ENCODE measurements at regions not wholly inside any gene's neighbourhood (a gene's known extent, or its start where the extent isn't known, plus 50 kb on each side); places are given as distances from the start of the nearest gene placed in this dataset.

GRCh38 chr10:65292551-65292950 is 1633.3 kb upstream of the LRRTM3 start:
- 92 to 95% methylated on average over 3 of the region's 3 CpGs for WGBS, 2 donors
- Histone ChIP-seq H3K27me3 (ENCODE audit: control insufficient read depth in 1 of 2, insufficient read depth in 2 of 2, low read length in 2 of 2) (no peaks in the 10 kb centered on the region), H3K9me3 (ENCODE audit: control insufficient read depth in 2 of 2, insufficient read depth in 1 of 2, low read depth in 1 of 2, low read length in 1 of 2) (no peaks in the 10 kb centered on the region), H3K4me1 (ENCODE audit: control insufficient read depth in 2 of 2, insufficient read depth in 2 of 2, low read length in 1 of 2) (no peaks in the 10 kb centered on the region), H3K4me3 (ENCODE audit: low read depth in 1 of 2, low read length in 2 of 2) (no peak overlapping the region), H3K36me3 (ENCODE audit: control insufficient read depth in 2 of 2, insufficient read depth in 2 of 2, low read length in 1 of 2) (no peaks in the 10 kb centered on the region), H3K27ac (ENCODE audit: low read depth in 2 of 2, low read length in 1 of 2) (no peak overlapping the region)

- H3K36me3 ChIP-seq (ENCODE audit: control insufficient read depth in 2 of 2, insufficient read depth in 2 of 2, low read length in 1 of 2) = no peaks in the 10 kb centered on the region
- no peaks in the 10 kb centered on the region for H3K27me3 ChIP-seq (ENCODE audit: control insufficient read depth in 1 of 2, insufficient read depth in 2 of 2, low read length in 2 of 2)
- WGBS, 2 donors = 30 to 33% methylated on average over 1 of the region's 1 CpG
- no peak overlapping the region for H3K4me3 ChIP-seq (ENCODE audit: low read depth in 1 of 2, low read length in 2 of 2)
- no peaks in the 10 kb centered on the region for H3K9me3 ChIP-seq (ENCODE audit: control insufficient read depth in 2 of 2, insufficient read depth in 1 of 2, low read depth in 1 of 2, low read length in 1 of 2)
- H3K27ac ChIP-seq (ENCODE audit: low read depth in 2 of 2, low read length in 1 of 2) = no peak overlapping the region
- H3K4me1 ChIP-seq (ENCODE audit: control insufficient read depth in 2 of 2, insufficient read depth in 2 of 2, low read length in 1 of 2) = no peaks in the 10 kb centered on the region
Measured at GRCh38 chr10:65294329-65294728, 1631.5 kb upstream of the LRRTM3 start.

GRCh38 chr10:65301181-65301580 is 1624.7 kb upstream of the LRRTM3 start:
- Histone ChIP-seq H3K27me3 (ENCODE audit: control insufficient read depth in 1 of 2, insufficient read depth in 2 of 2, low read length in 2 of 2) (no peaks in the 10 kb centered on the region), H3K36me3 (ENCODE audit: control insufficient read depth in 2 of 2, insufficient read depth in 2 of 2, low read length in 1 of 2) (no peaks in the 10 kb centered on the region), H3K9me3 (ENCODE audit: control insufficient read depth in 2 of 2, insufficient read depth in 1 of 2, low read depth in 1 of 2, low read length in 1 of 2) (no peaks in the 10 kb centered on the region), H3K4me1 (ENCODE audit: control insufficient read depth in 2 of 2, insufficient read depth in 2 of 2, low read length in 1 of 2) (no peaks in the 10 kb centered on the region), H3K27ac (ENCODE audit: low read depth in 2 of 2, low read length in 1 of 2) (no peak overlapping the region), H3K4me3 (ENCODE audit: low read depth in 1 of 2, low read length in 2 of 2) (no peak overlapping the region)
- WGBS, 2 donors = 82 to 83% methylated on average over 3 of the region's 3 CpGs

GRCh38 chr10:65306201-65306600 is 1619.6 kb upstream of the LRRTM3 start:
- no peaks in the 10 kb centered on the region for H3K4me1 ChIP-seq (ENCODE audit: control insufficient read depth in 2 of 2, insufficient read depth in 2 of 2, low read length in 1 of 2)
- no peaks in the 10 kb centered on the region for H3K9me3 ChIP-seq (ENCODE audit: control insufficient read depth in 2 of 2, insufficient read depth in 1 of 2, low read depth in 1 of 2, low read length in 1 of 2)
- H3K36me3 ChIP-seq (ENCODE audit: control insufficient read depth in 2 of 2, insufficient read depth in 2 of 2, low read length in 1 of 2) = no peaks in the 10 kb centered on the region
- no peak overlapping the region for H3K4me3 ChIP-seq (ENCODE audit: low read depth in 1 of 2, low read length in 2 of 2)
- no peaks in the 10 kb centered on the region for H3K27me3 ChIP-seq (ENCODE audit: control insufficient read depth in 1 of 2, insufficient read depth in 2 of 2, low read length in 2 of 2)
- no peak overlapping the region for H3K27ac ChIP-seq (ENCODE audit: low read depth in 2 of 2, low read length in 1 of 2)
- WGBS, 2 donors = 53 to 60% methylated on average over 2 of the region's 2 CpGs

DNA sequence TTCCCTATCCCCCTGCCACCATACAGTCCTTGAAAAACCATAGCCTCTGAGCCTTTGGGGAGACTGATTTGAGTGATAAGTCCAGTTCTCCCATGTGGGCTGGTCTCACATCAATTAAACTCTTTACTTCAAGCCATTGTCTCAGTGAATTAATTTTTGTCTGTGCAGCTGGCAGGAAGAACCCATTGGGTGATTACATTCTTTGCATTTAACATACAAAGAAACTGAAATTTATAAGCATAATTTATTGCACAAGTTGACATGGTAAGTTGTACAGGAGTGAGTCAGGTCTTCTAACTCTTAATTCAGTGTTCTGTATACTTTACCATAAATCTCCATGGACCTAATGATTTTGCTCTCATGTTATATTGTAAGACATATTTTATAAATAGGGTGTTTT is 1613.0 kb upstream of the LRRTM3 start:
- Histone ChIP-seq H3K27me3 (ENCODE audit: control insufficient read depth in 1 of 2, insufficient read depth in 2 of 2, low read length in 2 of 2) (no peaks in the 10 kb centered on the region), H3K4me3 (ENCODE audit: low read depth in 1 of 2, low read length in 2 of 2) (no peak overlapping the region), H3K27ac (ENCODE audit: low read depth in 2 of 2, low read length in 1 of 2) (no peak overlapping the region), H3K4me1 (ENCODE audit: control insufficient read depth in 2 of 2, insufficient read depth in 2 of 2, low read length in 1 of 2) (no peaks in the 10 kb centered on the region), H3K36me3 (ENCODE audit: control insufficient read depth in 2 of 2, insufficient read depth in 2 of 2, low read length in 1 of 2) (no peaks in the 10 kb centered on the region), H3K9me3 (ENCODE audit: control insufficient read depth in 2 of 2, insufficient read depth in 1 of 2, low read depth in 1 of 2, low read length in 1 of 2) (peaks cover 0 to 4% of the 10 kb centered on the region in 2 donors)

DNA sequence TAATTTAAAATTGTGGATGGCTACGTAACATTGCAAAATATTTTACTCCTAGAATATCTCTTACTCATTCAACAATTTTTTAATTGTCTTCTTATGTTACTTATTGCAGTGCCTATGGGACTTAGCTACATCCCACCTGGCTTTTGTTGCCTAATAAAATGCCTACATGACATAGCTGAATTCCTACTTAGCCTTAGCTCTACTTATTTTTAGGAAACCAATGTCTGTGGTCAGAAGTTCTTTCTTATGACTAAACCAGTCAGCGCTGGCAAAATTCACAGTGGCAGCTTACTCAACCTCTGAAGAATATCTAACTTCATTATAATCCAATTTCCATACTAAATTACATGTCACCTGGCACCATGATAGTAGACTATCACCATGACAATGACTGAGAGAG is 1612.4 kb upstream of the LRRTM3 start:
- no peaks in the 10 kb centered on the region for H3K27me3 ChIP-seq (ENCODE audit: control insufficient read depth in 1 of 2, insufficient read depth in 2 of 2, low read length in 2 of 2)
- no peaks in the 10 kb centered on the region for H3K4me1 ChIP-seq (ENCODE audit: control insufficient read depth in 2 of 2, insufficient read depth in 2 of 2, low read length in 1 of 2)
- no peak overlapping the region for H3K4me3 ChIP-seq (ENCODE audit: low read depth in 1 of 2, low read length in 2 of 2)
- no peaks in the 10 kb centered on the region for H3K36me3 ChIP-seq (ENCODE audit: control insufficient read depth in 2 of 2, insufficient read depth in 2 of 2, low read length in 1 of 2)
- WGBS, 2 donors = 91 to 94% methylated on average over 2 of the region's 2 CpGs
- no peak overlapping the region for H3K27ac ChIP-seq (ENCODE audit: low read depth in 2 of 2, low read length in 1 of 2)
- peaks cover 0 to 4% of the 10 kb centered on the region in 2 donors for H3K9me3 ChIP-seq (ENCODE audit: control insufficient read depth in 2 of 2, insufficient read depth in 1 of 2, low read depth in 1 of 2, low read length in 1 of 2)

- Histone ChIP-seq H3K27ac (ENCODE audit: low read depth in 2 of 2, low read length in 1 of 2) (no peak overlapping the region), H3K27me3 (ENCODE audit: control insufficient read depth in 1 of 2, insufficient read depth in 2 of 2, low read length in 2 of 2) (no peaks in the 10 kb centered on the region), H3K4me3 (ENCODE audit: low read depth in 1 of 2, low read length in 2 of 2) (no peak overlapping the region), H3K36me3 (ENCODE audit: control insufficient read depth in 2 of 2, insufficient read depth in 2 of 2, low read length in 1 of 2) (no peaks in the 10 kb centered on the region), H3K9me3 (ENCODE audit: control insufficient read depth in 2 of 2, insufficient read depth in 1 of 2, low read depth in 1 of 2, low read length in 1 of 2) (peaks cover 0 to 4% of the 10 kb centered on the region in 2 donors), H3K4me1 (ENCODE audit: control insufficient read depth in 2 of 2, insufficient read depth in 2 of 2, low read length in 1 of 2) (no peaks in the 10 kb centered on the region)
- 92 to 94% methylated on average over 3 of the region's 3 CpGs for WGBS, 2 donors
Measured at GRCh38 chr10:65314253-65314652, 1611.6 kb upstream of the LRRTM3 start.

- 73 to 78% methylated on average over 5 of the region's 5 CpGs for WGBS, 2 donors
- Histone ChIP-seq H3K4me3 (ENCODE audit: low read depth in 1 of 2, low read length in 2 of 2) (no peak overlapping the region), H3K4me1 (ENCODE audit: control insufficient read depth in 2 of 2, insufficient read depth in 2 of 2, low read length in 1 of 2) (no peaks in the 10 kb centered on the region), H3K36me3 (ENCODE audit: control insufficient read depth in 2 of 2, insufficient read depth in 2 of 2, low read length in 1 of 2) (no peaks in the 10 kb centered on the region), H3K9me3 (ENCODE audit: control insufficient read depth in 2 of 2, insufficient read depth in 1 of 2, low read depth in 1 of 2, low read length in 1 of 2) (no peaks in the 10 kb centered on the region), H3K27ac (ENCODE audit: low read depth in 2 of 2, low read length in 1 of 2) (no peak overlapping the region), H3K27me3 (ENCODE audit: control insufficient read depth in 1 of 2, insufficient read depth in 2 of 2, low read length in 2 of 2) (no peaks in the 10 kb centered on the region)
Measured at GRCh38 chr10:65319493-65319892, 1606.3 kb upstream of the LRRTM3 start.

DNA sequence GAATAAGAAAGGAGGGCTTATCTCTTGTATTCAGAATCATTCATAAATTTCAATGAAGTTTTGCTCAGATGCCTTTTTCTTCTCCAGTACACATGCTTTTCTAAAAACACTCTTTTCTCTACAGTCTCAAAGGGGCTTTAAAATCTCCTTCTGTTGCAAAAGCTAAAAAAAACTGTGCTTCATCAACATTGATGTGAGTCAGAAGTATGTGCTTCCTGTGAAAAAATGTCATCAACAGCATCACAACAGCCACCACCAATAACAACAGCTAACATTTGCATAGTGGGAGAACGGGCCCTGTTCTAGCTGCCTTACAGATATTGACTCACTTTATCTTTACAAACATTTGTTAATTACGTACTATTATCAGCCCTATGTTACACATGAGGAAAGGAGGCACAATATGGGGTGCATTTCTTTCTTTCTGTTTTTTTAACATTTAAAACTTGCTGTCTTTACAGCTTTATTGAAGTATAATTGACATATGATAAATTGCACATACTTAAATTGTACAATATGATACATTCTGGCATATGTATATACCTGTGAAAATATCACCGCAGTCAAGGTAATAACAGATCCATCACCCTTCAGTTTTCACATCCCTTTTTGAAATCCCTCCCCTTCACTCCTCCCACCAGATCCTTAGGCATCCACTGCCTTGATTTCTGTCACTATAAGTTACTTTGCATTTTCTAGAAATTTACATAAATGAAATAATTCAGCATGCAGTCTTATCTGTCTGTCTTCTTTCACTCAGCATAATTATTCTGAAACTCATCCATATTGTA is 1605.4 kb upstream of the LRRTM3 start:
- Histone ChIP-seq H3K4me1 (ENCODE audit: control insufficient read depth in 2 of 2, insufficient read depth in 2 of 2, low read length in 1 of 2) (no peaks in the 10 kb centered on the region), H3K4me3 (ENCODE audit: low read depth in 1 of 2, low read length in 2 of 2) (no peak overlapping the region), H3K9me3 (ENCODE audit: control insufficient read depth in 2 of 2, insufficient read depth in 1 of 2, low read depth in 1 of 2, low read length in 1 of 2) (no peaks in the 10 kb centered on the region), H3K27me3 (ENCODE audit: control insufficient read depth in 1 of 2, insufficient read depth in 2 of 2, low read length in 2 of 2) (no peaks in the 10 kb centered on the region), H3K36me3 (ENCODE audit: control insufficient read depth in 2 of 2, insufficient read depth in 2 of 2, low read length in 1 of 2) (no peaks in the 10 kb centered on the region), H3K27ac (ENCODE audit: low read depth in 2 of 2, low read length in 1 of 2) (no peak overlapping the region)
- 53 to 62% methylated on average over 3 of the region's 3 CpGs for WGBS, 2 donors

- Histone ChIP-seq H3K4me1 (ENCODE audit: control insufficient read depth in 2 of 2, insufficient read depth in 2 of 2, low read length in 1 of 2) (no peaks in the 10 kb centered on the region), H3K9me3 (ENCODE audit: control insufficient read depth in 2 of 2, insufficient read depth in 1 of 2, low read depth in 1 of 2, low read length in 1 of 2) (no peaks in the 10 kb centered on the region), H3K36me3 (ENCODE audit: control insufficient read depth in 2 of 2, insufficient read depth in 2 of 2, low read length in 1 of 2) (no peaks in the 10 kb centered on the region), H3K4me3 (ENCODE audit: low read depth in 1 of 2, low read length in 2 of 2) (no peak overlapping the region), H3K27me3 (ENCODE audit: control insufficient read depth in 1 of 2, insufficient read depth in 2 of 2, low read length in 2 of 2) (no peaks in the 10 kb centered on the region), H3K27ac (ENCODE audit: low read depth in 2 of 2, low read length in 1 of 2) (no peak overlapping the region)
- 88 to 90% methylated on average over 6 of the region's 6 CpGs for WGBS, 2 donors
Measured at GRCh38 chr10:65323802-65324201, 1602.0 kb upstream of the LRRTM3 start.

Data from esophagus (tissue), 2 donors.